H1 (cell line): ENCODE measurements at regions not wholly inside any gene's neighbourhood (a gene's known extent, or its start where the extent isn't known, plus 50 kb on each side); places are given as distances from the start of the nearest gene placed in this dataset.

Experiments used
- SAP30 ChIP-seq: fragments of 300-600 bp; sonication (generic); IDR thresholded peaks from 2 replicates; pipeline ENCODE4 v1.7.1; 2012; ENCODE audit warnings: low read length, moderate library complexity, mild to moderate bottlenecking, inconsistent platforms; ENCODE audit not compliant: insufficient read depth, insufficient replicate concordance
- TF ChIP-seq, protein P1 (sequence below): fragments of 300-600 bp; sonication (generic); IDR thresholded peaks from 2 replicates; pipeline ENCODE4 v1.7.1; 2012; ENCODE audit warnings: low read length, moderate library complexity, mild to moderate bottlenecking, inconsistent platforms; ENCODE audit not compliant: insufficient replicate concordance
- TF ChIP-seq, protein P2 (sequence below), 3 experiments: IDR thresholded peaks; 1 replicate in 2 of 3; 2 replicates in 1 of 3; pipeline versions ENCODE4 v1.5.1 to v1.6.1; 2011; ENCODE audit warnings: low read length in 3 of 3, mild to moderate bottlenecking in 3 of 3, inconsistent platforms in 2 of 3, low read depth in 1 of 3, moderate library complexity in 1 of 3; ENCODE audit not compliant: insufficient read depth in 1 of 3; ENCODE audit errors: control extremely low read depth in 1 of 3

DNA sequence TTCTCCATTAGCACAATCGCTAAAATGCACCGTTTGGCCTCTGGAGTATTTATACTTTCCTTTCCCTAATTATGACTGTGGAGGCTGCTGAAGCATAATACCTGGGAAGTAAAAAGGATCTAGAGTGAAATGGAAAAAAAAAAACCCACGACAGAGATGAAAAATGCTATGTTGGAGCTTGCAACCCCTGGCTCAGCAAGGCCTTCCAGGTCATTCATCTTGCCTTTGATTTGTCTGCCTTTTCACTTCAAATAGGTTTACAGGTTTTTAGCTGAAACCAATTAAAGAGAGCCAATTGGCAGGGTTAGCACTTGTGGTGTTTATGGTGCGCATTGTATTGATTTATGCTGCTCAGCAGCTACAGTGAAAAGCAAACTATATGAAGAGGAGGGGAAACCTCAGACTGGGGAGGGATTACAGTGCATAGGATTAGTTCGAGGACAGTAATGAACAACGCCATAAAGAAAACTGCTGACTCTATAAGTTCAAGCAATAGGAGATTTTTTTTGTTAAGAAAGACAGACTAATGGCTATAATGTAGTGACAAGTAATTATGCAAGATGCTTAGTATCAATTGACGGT, 347.9 kb downstream of the MEIS1 start (continued):
- TF ChIP-seq, protein P1, sequence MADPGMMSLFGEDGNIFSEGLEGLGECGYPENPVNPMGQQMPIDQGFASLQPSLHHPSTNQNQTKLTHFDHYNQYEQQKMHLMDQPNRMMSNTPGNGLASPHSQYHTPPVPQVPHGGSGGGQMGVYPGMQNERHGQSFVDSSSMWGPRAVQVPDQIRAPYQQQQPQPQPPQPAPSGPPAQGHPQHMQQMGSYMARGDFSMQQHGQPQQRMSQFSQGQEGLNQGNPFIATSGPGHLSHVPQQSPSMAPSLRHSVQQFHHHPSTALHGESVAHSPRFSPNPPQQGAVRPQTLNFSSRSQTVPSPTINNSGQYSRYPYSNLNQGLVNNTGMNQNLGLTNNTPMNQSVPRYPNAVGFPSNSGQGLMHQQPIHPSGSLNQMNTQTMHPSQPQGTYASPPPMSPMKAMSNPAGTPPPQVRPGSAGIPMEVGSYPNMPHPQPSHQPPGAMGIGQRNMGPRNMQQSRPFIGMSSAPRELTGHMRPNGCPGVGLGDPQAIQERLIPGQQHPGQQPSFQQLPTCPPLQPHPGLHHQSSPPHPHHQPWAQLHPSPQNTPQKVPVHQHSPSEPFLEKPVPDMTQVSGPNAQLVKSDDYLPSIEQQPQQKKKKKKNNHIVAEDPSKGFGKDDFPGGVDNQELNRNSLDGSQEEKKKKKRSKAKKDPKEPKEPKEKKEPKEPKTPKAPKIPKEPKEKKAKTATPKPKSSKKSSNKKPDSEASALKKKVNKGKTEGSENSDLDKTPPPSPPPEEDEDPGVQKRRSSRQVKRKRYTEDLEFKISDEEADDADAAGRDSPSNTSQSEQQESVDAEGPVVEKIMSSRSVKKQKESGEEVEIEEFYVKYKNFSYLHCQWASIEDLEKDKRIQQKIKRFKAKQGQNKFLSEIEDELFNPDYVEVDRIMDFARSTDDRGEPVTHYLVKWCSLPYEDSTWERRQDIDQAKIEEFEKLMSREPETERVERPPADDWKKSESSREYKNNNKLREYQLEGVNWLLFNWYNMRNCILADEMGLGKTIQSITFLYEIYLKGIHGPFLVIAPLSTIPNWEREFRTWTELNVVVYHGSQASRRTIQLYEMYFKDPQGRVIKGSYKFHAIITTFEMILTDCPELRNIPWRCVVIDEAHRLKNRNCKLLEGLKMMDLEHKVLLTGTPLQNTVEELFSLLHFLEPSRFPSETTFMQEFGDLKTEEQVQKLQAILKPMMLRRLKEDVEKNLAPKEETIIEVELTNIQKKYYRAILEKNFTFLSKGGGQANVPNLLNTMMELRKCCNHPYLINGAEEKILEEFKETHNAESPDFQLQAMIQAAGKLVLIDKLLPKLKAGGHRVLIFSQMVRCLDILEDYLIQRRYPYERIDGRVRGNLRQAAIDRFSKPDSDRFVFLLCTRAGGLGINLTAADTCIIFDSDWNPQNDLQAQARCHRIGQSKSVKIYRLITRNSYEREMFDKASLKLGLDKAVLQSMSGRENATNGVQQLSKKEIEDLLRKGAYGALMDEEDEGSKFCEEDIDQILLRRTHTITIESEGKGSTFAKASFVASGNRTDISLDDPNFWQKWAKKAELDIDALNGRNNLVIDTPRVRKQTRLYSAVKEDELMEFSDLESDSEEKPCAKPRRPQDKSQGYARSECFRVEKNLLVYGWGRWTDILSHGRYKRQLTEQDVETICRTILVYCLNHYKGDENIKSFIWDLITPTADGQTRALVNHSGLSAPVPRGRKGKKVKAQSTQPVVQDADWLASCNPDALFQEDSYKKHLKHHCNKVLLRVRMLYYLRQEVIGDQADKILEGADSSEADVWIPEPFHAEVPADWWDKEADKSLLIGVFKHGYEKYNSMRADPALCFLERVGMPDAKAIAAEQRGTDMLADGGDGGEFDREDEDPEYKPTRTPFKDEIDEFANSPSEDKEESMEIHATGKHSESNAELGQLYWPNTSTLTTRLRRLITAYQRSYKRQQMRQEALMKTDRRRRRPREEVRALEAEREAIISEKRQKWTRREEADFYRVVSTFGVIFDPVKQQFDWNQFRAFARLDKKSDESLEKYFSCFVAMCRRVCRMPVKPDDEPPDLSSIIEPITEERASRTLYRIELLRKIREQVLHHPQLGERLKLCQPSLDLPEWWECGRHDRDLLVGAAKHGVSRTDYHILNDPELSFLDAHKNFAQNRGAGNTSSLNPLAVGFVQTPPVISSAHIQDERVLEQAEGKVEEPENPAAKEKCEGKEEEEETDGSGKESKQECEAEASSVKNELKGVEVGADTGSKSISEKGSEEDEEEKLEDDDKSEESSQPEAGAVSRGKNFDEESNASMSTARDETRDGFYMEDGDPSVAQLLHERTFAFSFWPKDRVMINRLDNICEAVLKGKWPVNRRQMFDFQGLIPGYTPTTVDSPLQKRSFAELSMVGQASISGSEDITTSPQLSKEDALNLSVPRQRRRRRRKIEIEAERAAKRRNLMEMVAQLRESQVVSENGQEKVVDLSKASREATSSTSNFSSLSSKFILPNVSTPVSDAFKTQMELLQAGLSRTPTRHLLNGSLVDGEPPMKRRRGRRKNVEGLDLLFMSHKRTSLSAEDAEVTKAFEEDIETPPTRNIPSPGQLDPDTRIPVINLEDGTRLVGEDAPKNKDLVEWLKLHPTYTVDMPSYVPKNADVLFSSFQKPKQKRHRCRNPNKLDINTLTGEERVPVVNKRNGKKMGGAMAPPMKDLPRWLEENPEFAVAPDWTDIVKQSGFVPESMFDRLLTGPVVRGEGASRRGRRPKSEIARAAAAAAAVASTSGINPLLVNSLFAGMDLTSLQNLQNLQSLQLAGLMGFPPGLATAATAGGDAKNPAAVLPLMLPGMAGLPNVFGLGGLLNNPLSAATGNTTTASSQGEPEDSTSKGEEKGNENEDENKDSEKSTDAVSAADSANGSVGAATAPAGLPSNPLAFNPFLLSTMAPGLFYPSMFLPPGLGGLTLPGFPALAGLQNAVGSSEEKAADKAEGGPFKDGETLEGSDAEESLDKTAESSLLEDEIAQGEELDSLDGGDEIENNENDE, result no peak
- TF ChIP-seq, protein P2, sequence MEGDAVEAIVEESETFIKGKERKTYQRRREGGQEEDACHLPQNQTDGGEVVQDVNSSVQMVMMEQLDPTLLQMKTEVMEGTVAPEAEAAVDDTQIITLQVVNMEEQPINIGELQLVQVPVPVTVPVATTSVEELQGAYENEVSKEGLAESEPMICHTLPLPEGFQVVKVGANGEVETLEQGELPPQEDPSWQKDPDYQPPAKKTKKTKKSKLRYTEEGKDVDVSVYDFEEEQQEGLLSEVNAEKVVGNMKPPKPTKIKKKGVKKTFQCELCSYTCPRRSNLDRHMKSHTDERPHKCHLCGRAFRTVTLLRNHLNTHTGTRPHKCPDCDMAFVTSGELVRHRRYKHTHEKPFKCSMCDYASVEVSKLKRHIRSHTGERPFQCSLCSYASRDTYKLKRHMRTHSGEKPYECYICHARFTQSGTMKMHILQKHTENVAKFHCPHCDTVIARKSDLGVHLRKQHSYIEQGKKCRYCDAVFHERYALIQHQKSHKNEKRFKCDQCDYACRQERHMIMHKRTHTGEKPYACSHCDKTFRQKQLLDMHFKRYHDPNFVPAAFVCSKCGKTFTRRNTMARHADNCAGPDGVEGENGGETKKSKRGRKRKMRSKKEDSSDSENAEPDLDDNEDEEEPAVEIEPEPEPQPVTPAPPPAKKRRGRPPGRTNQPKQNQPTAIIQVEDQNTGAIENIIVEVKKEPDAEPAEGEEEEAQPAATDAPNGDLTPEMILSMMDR (IDR thresholded peaks at IDR 0.05; ENCODE audit: control extremely low read depth in 1 of 3, insufficient read depth in 1 of 3, low read depth in 1 of 3, low read length in 3 of 3), result no peak
- no peak for TF ChIP-seq SAP30
